GM18867 (cell line): ENCODE measurements at regions not wholly inside any gene's neighbourhood (a gene's known extent, or its start where the extent isn't known, plus 50 kb on each side); places are given as distances from the start of the nearest gene placed in this dataset.

Source experiments
- ATAC-seq: cut with Tn5 transposase; IDR thresholded peaks from one replicate; pipeline ENCODE4 v1.9.1; 2021; ENCODE audit warnings: mild to moderate bottlenecking, moderate library complexity; ENCODE audit not compliant: unreplicated experiment

- ATAC-seq, result no peak
These were observed 266.4 kb upstream of the BMP2 start for GRCh38 chr20:6501061-6501460.

GRCh38 chr20:6499566-6499965 lies 267.9 kb upstream of the BMP2 start:
- no peak for ATAC-seq

GRCh38 chr20:6496874-6497273 lies 270.6 kb upstream of the BMP2 start:
- ATAC-seq, result no peak

GRCh38 chr20:6495907-6496306 lies 271.6 kb upstream of the BMP2 start:
- ATAC-seq, result no peak

- ATAC-seq, result no peak
These were observed 275.0 kb upstream of the BMP2 start for GRCh38 chr20:6492271-6493055.

GRCh38 chr20:6490849-6491248 lies 276.6 kb upstream of the BMP2 start:
- no peak for ATAC-seq

- ATAC-seq, result no peak
These were observed 277.9 kb upstream of the BMP2 start for GRCh38 chr20:6489361-6490171.

GRCh38 chr20:6485351-6485750 lies 282.1 kb upstream of the BMP2 start:
- no peak for ATAC-seq

- ATAC-seq, result no peak
These were observed 283.8 kb upstream of the BMP2 start for GRCh38 chr20:6483727-6484126.

GRCh38 chr20:6482486-6482885 lies 285.0 kb upstream of the BMP2 start:
- ATAC-seq, result no peak

- ATAC-seq, result no peak
These were observed 286.9 kb upstream of the BMP2 start for GRCh38 chr20:6480328-6481200.

- ATAC-seq, result no peak
These were observed 294.3 kb upstream of the BMP2 start for GRCh38 chr20:6473197-6473596.

GRCh38 chr20:6471871-6472270 lies 295.6 kb upstream of the BMP2 start:
- no peak for ATAC-seq

GRCh38 chr20:6471110-6471647 lies 296.3 kb upstream of the BMP2 start:
- ATAC-seq, result no peak

GRCh38 chr20:6469695-6470094 lies 297.8 kb upstream of the BMP2 start:
- no peak for ATAC-seq

- ATAC-seq, result no peak
These were observed 298.9 kb upstream of the BMP2 start for GRCh38 chr20:6468423-6469116.

- ATAC-seq, result no peak
These were observed 299.9 kb upstream of the BMP2 start for GRCh38 chr20:6467562-6467961.

- ATAC-seq, result no peak
These were observed 301.2 kb upstream of the BMP2 start for GRCh38 chr20:6466075-6466810.

- no peak for ATAC-seq
These were observed 316.6 kb upstream of the BMP2 start for GRCh38 chr20:6450841-6451240.

- no peak for ATAC-seq
These were observed 317.6 kb upstream of the FERMT1 start for GRCh38 chr20:6440443-6440799.
